GM21367 (cell line): ENCODE measurements at regions not wholly inside any gene's neighbourhood (a gene's known extent, or its start where the extent isn't known, plus 50 kb on each side); places are given as distances from the start of the nearest gene placed in this dataset.

Experiments
- ATAC-seq: cut with Tn5 transposase; IDR thresholded peaks from one replicate; pipeline ENCODE4 v1.9.1; 2021; ENCODE audit not compliant: unreplicated experiment

- no peak for ATAC-seq
These were observed 99.9 kb downstream of the SLIT2 start for GRCh38 chr4:20351360-20352162.

GRCh38 chr4:20352163-20352431 is 100.4 kb downstream of the SLIT2 start:
- no peak for ATAC-seq

GRCh38 chr4:20353646-20354045 is 101.9 kb downstream of the SLIT2 start:
- ATAC-seq: no peak

GRCh38 chr4:20354120-20354519 is 102.4 kb downstream of the SLIT2 start:
- no peak for ATAC-seq

DNA sequence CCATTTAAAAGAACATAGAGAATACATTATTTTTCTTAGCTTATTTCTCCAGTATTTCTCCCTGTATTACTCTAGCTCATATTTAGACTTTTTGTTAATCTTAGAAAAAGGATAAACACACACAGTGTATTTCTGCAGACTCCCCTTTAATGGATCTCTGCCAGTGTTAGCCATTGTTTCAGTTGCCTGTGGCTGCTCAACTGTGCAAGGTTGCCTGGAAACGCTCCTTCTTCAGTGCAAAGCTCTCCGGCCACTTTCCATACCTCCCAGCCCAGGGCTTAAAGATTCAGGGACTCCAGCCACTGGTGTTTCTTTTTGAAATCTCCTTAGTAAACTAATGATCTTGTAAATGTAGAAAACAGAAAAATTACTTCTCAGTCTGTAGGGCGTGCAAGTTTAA is 104.9 kb downstream of the SLIT2 start:
- ATAC-seq: no peak

DNA sequence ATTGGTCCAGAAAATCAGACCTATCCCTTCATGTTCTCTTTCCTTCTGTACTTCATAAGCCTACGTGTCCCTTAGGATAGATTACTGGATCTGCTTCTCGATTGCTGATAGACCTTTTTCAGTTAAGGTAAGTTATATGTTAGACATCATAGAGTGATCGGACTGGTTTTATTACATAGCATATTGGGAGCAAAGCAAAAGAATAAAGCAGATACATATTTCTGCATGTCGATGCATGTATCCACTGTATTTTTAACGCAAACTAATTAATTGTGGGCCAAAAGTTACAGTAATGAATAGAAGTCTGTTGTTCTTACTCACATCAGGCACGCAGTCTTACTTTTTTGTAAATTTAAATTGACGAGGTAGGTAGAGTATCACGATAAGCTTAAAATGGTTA is 106.4 kb downstream of the SLIT2 start:
- ATAC-seq: no peak

- peak; percentile 82 for ATAC-seq
These were observed 108.0 kb downstream of the SLIT2 start for GRCh38 chr4:20359692-20360091.

DNA sequence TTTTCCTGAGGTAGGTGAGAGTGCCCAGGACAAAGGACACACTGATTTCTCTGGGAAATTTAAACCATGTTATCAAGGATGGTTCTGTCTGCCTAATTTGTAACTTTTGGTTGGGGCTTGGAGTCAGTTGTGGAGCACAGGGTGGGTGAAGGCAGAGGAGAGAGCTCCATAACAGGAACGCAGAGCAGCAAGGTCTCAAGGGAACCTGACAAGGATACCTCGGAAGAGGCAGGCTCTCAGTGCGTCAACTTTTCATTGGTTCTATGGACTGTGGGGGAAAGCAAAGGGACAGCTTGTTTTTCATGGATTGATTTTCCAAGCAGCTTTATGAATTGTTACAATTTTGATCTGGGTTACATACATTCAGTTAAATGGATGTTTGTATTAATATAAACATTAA is 110.4 kb downstream of the SLIT2 start:
- no peak for ATAC-seq

DNA sequence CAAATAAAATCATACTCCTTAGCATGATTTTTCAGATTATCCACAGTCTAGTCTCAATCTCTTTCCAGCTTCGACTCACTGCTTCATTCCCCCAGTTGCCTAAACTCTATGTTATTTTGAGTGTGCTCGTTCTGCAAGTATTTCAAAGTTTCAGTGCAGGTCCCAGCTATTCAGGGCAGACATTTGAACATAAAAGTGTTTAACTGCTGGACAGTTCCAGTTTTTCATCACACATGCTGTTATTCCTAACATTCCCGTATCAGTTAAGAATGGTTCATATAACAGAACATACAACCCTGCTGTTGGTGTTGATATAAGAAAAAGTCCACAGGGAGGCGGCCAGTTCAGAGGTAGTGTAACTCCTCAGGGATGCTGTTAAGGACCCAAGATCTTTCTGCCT is 113.3 kb downstream of the SLIT2 start:
- no peak for ATAC-seq

DNA sequence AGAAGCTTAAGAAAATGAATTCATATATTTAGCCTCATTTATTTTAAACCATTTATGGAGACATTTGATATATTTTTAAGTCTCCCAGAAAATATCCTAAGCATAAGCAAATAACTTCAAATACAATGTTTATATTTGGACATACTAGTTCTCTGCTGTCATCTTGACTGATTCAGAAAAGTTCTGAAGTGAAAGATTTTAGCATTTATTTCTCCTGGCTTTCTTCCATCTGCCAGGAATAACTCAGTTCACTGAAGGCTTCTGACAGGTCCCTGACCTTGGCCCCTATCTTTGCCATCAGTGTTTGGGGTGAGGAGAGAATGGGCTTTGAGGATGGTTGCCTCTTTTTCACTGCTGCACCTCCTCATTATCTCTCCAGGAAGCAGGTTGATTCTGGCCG is 115.7 kb downstream of the SLIT2 start:
- no peak for ATAC-seq

- ATAC-seq: no peak
These were observed 117.2 kb downstream of the SLIT2 start for GRCh38 chr4:20368926-20369325.

DNA sequence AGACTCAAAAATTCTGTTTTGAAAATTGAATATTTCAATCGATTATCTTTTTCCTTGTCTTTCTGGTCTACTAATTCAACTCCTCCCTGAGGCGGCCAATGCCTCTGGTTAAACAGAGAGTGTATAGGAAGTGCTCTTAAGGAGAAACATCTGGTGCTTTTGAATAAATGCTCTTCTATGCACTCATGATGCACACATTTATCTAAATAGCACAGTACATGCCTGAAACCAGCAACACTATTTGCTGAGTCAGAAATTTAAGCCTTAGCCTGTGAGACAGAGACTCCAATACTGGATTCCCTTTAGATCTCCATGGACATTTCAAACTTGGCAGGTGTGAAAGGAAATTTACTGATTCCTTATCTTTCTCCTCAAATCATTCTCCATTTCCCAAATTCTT is 118.6 kb downstream of the SLIT2 start:
- no peak for ATAC-seq

GRCh38 chr4:20376070-20376469 is 124.4 kb downstream of the SLIT2 start:
- no peak for ATAC-seq

DNA sequence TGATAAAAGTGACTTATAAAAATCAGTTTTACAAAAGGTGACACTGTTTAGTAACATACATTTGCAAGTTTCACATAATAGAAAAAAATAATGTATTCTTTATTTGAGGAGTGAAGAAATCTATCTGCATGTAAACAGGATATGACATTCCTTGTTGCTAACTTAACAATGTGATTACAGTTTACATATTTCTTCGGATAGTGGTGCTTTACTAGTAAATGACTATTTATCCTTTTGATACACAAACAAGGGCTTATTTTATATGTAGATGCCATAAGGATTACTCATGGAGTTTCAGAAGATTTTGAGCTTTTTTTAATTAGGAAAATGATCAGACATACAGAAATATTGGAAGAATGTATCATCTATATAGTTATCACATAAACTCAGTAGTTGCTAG is 126.5 kb downstream of the SLIT2 start:
- ATAC-seq: no peak

- no peak for ATAC-seq
These were observed 129.3 kb downstream of the SLIT2 start for GRCh38 chr4:20381005-20381404.

GRCh38 chr4:20383283-20383682 is 131.6 kb downstream of the SLIT2 start:
- no peak for ATAC-seq

DNA sequence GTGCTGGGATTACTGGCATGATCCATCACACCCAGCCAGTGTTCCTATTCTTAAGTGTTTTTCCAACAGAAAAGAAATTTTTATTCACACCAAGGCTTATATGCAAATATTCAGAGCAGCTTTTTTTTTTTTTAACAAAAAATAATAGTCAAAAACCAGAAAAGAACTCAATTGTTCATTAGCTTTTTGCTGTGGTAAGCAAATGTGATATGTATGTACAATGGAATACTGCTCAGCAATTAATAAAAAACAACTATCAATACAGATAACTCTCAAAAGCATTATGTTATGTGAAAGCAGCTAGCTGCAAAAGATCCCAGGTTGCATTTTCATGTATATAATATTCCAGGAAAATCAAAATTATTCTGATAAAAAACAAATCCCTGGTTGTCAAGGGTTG is 132.3 kb downstream of the SLIT2 start:
- ATAC-seq: no peak

DNA sequence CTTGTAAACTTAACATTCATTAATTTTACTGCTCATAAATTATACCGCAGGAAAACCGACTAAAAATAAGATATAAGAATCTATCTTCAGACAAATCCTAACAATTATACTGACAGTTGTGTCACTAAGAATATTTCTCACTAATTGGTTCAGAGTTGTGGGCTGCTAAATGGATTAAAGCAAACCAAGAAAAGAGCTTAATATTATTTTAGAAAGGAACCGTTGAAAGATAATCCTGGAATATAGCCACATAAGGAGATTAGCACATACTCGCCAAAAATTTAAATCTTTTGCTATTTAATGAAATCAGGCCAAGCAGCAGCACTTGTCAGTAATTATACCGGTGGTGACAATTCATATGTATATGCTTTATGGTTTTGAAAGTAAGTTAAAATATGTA is 132.8 kb downstream of the SLIT2 start:
- ATAC-seq: no peak

DNA sequence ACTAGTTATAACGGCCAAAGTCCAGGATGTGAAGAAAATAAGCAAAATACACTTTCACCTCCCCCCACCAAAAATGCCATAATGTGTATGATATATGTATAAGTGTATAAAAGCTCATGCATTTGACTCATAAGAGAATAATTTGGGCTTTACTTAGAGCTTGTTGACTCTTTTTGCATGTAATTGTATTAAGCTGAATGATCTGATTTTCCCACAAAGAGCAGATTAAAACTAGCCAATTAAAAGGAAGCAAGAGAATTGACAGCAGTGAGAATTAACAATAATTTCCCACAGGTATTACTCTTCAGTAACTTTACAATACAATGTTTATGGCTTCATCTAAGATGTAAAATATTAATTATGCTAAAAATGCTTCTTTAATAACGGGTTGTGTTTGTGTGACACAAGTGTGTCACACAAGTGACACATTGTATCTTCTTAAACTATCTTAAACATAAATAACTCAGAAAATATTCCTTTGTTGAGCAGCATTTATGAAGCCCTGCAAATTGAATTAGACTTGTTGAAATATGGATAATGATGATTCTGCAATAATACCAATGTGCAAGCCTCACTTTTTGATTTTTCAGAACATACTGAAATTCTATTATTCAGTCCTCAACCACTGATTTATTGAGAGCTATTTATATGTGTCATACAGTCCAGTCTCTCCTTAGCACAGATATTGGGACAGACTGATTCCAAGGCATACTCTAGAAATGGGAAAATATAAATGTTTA is 134.5 kb downstream of the SLIT2 start:
- ATAC-seq: no peak

GRCh38 chr4:20386906-20387305 is 135.2 kb downstream of the SLIT2 start:
- no peak for ATAC-seq

DNA sequence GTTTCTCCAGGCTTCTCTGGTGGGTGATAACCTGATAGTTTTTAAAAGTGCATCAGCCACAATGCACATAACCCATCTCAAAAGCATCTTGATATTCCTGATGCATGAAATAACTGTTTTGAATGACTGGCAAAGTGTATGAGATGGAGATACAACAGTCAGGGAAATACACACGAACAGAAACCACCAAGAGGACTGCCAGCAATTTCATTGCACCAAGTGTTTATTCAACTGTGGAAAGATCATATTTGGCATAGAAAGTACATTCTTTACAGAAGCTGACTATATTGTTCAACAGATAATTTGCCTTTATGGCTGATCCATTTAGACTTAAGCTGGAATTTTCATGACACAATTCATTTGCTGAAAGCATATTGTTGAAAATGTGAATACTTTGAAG is 139.5 kb downstream of the SLIT2 start:
- ATAC-seq: no peak

DNA sequence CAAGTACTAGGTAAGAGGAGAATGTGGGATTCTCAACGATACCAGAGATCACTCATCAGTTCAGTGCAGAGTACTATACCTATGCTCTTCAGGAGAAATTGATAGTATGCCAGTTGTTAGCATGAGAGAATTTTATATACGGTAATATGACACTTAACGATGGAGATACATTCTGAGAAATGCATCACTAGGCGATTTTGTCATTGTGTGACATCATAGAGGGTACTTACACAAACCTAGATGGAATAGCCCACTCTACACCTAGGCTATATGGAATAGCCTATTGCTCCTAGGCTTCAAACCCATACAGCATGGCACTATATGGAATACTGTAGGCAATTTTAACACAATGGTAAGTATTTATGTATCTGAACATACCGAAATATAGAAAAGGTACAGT is 140.2 kb downstream of the SLIT2 start:
- ATAC-seq: no peak
